ENCODE measurements at regions not wholly inside any gene's neighbourhood (a gene's known extent, or its start where the extent isn't known, plus 50 kb on each side); places are given as distances from the start of the nearest gene placed in this dataset.

- no peaks in the 10 kb centered on the region for H3K27me3 ChIP-seq (ENCODE audit: insufficient read depth, low read length)
- peak; percentile 78 for TF ChIP-seq CTCF (IDR thresholded peaks at IDR 0.05; ENCODE audit: extremely low read depth, low read depth, low read length)
- H2AFZ ChIP-seq (ENCODE audit: low read length), result no peak overlapping the region
- peaks cover 38% of the 10 kb centered on the region for H3K4me1 ChIP-seq (ENCODE audit: insufficient read depth, low read length)
- DNase-seq (ENCODE audit: insufficient read length, low spot score, missing footprints), result peak; percentile 57
- H4K20me1 ChIP-seq (ENCODE audit: insufficient read depth, low read length), result no peaks in the 10 kb centered on the region
- H3K4me3 ChIP-seq (ENCODE audit: insufficient read depth, low read length), result no peak overlapping the region
- H3K9me3 ChIP-seq (ENCODE audit: low read depth, low read length), result no peaks in the 10 kb centered on the region
- no peaks in the 10 kb centered on the region for H3K79me2 ChIP-seq (ENCODE audit: insufficient read depth, low read length)
- H3K36me3 ChIP-seq (ENCODE audit: insufficient read depth, low read length), result no peaks in the 10 kb centered on the region
- peak overlapping the region; percentile 96 for H3K27ac ChIP-seq (ENCODE audit: low read depth, low read length)
- peak overlapping the region; percentile 59 for H3K4me2 ChIP-seq (ENCODE audit: insufficient read depth, low read length)
Observed at GRCh38 chr7:32164341-32164996, 94.3 kb upstream of the PDE1C start.

GRCh38 chr7:32163896-32164295, 93.7 kb upstream of the PDE1C start:
- Histone ChIP-seq H3K9me3 (ENCODE audit: low read depth, low read length) (no peaks in the 10 kb centered on the region), H3K79me2 (ENCODE audit: insufficient read depth, low read length) (no peaks in the 10 kb centered on the region), H2AFZ (ENCODE audit: low read length) (no peak overlapping the region), H3K27me3 (ENCODE audit: insufficient read depth, low read length) (no peaks in the 10 kb centered on the region), H3K4me3 (ENCODE audit: insufficient read depth, low read length) (no peak overlapping the region), H4K20me1 (ENCODE audit: insufficient read depth, low read length) (no peaks in the 10 kb centered on the region), H3K4me1 (ENCODE audit: insufficient read depth, low read length) (peaks cover 41% of the 10 kb centered on the region), H3K4me2 (ENCODE audit: insufficient read depth, low read length) (peak overlapping the region; percentile 59), H3K27ac (ENCODE audit: low read depth, low read length) (peak overlapping the region; percentile 96), H3K36me3 (ENCODE audit: insufficient read depth, low read length) (no peaks in the 10 kb centered on the region)
- no peak for TF ChIP-seq CTCF (IDR thresholded peaks at IDR 0.05; ENCODE audit: extremely low read depth, low read depth, low read length)
- no peak for DNase-seq (ENCODE audit: insufficient read length, low spot score, missing footprints)

- peak; percentile 73 for DNase-seq (ENCODE audit: insufficient read length, low spot score, missing footprints)
- Histone ChIP-seq H3K4me2 (ENCODE audit: insufficient read depth, low read length) (peak overlapping the region; percentile 59), H2AFZ (ENCODE audit: low read length) (no peak overlapping the region), H3K36me3 (ENCODE audit: insufficient read depth, low read length) (no peaks in the 10 kb centered on the region), H4K20me1 (ENCODE audit: insufficient read depth, low read length) (no peaks in the 10 kb centered on the region), H3K79me2 (ENCODE audit: insufficient read depth, low read length) (no peaks in the 10 kb centered on the region), H3K27ac (ENCODE audit: low read depth, low read length) (peak overlapping the region; percentile 96), H3K27me3 (ENCODE audit: insufficient read depth, low read length) (no peaks in the 10 kb centered on the region), H3K4me1 (ENCODE audit: insufficient read depth, low read length) (peaks cover 47% of the 10 kb centered on the region), H3K4me3 (ENCODE audit: insufficient read depth, low read length) (no peak overlapping the region), H3K9me3 (ENCODE audit: low read depth, low read length) (no peaks in the 10 kb centered on the region)
- no peak for TF ChIP-seq CTCF (IDR thresholded peaks at IDR 0.05; ENCODE audit: extremely low read depth, low read depth, low read length)
Observed at GRCh38 chr7:32163141-32163806, 93.1 kb upstream of the PDE1C start.

GRCh38 chr7:32161708-32162107, 91.5 kb upstream of the PDE1C start:
- H2AFZ ChIP-seq (ENCODE audit: low read length), result no peak overlapping the region
- H4K20me1 ChIP-seq (ENCODE audit: insufficient read depth, low read length), result no peaks in the 10 kb centered on the region
- no peaks in the 10 kb centered on the region for H3K27me3 ChIP-seq (ENCODE audit: insufficient read depth, low read length)
- no peak for DNase-seq (ENCODE audit: insufficient read length, low spot score, missing footprints)
- no peaks in the 10 kb centered on the region for H3K79me2 ChIP-seq (ENCODE audit: insufficient read depth, low read length)
- H3K4me2 ChIP-seq (ENCODE audit: insufficient read depth, low read length), result peak overlapping the region; percentile 29
- H3K4me3 ChIP-seq (ENCODE audit: insufficient read depth, low read length), result no peak overlapping the region
- no peaks in the 10 kb centered on the region for H3K36me3 ChIP-seq (ENCODE audit: insufficient read depth, low read length)
- H3K9me3 ChIP-seq (ENCODE audit: low read depth, low read length), result no peaks in the 10 kb centered on the region
- TF ChIP-seq CTCF (IDR thresholded peaks at IDR 0.05; ENCODE audit: extremely low read depth, low read depth, low read length), result no peak
- H3K4me1 ChIP-seq (ENCODE audit: insufficient read depth, low read length), result peaks cover 50% of the 10 kb centered on the region
- peak overlapping the region; percentile 96 for H3K27ac ChIP-seq (ENCODE audit: low read depth, low read length)

Data from osteoblast (primary cell).